MM.1S (cell line): ENCODE measurements at regions not wholly inside any gene's neighbourhood (a gene's known extent, or its start where the extent isn't known, plus 50 kb on each side); places are given as distances from the start of the nearest gene placed in this dataset.

Experiments used
- DNase-seq: peaks from one replicate; pipeline ENCODE4 v3.0.0-alpha.2; 2015
- H2AFZ ChIP-seq: fragments of 300-600 bp; sonication (generic); 2 replicates; pipeline ENCODE4 v1.6.0; 2016; ENCODE audit warnings: antibody characterized with exemption, low read length
- H3F3A ChIP-seq: fragments of 300-600 bp; sonication (generic); 2 replicates; pipeline ENCODE4 v1.6.1; 2016; ENCODE audit warnings: mild to moderate bottlenecking, antibody characterized with exemption, low read length, moderate library complexity, mixed read lengths; ENCODE audit not compliant: insufficient read depth
- H3K27ac ChIP-seq: fragments of 300-600 bp; sonication (generic); 2 replicates; pipeline ENCODE4 v1.5.1; 2016; ENCODE audit warnings: mild to moderate bottlenecking, low read length
- H3K27me3 ChIP-seq: fragments of 300-600 bp; sonication (generic); replicated peaks from 2 replicates; pipeline ENCODE4 v1.6.0; 2016; ENCODE audit warnings: low read length; ENCODE audit not compliant: insufficient read depth
- H3K36me3 ChIP-seq: fragments of 300-600 bp; sonication (generic); replicated peaks from 2 replicates; pipeline ENCODE4 v1.6.1; 2016; ENCODE audit warnings: mild to moderate bottlenecking, low read length, mixed read lengths; ENCODE audit not compliant: insufficient read depth
- H3K4me1 ChIP-seq: fragments of 300-600 bp; sonication (generic); 2 replicates; pipeline ENCODE4 v1.6.1; 2016; ENCODE audit warnings: low read length, mixed read lengths
- H3K4me2 ChIP-seq: fragments of 300-600 bp; sonication (generic); 2 replicates; pipeline ENCODE4 v1.6.0; 2016; ENCODE audit warnings: low read depth, low read length
- H3K4me3 ChIP-seq: fragments of 300-600 bp; sonication (generic); 2 replicates; pipeline ENCODE4 v1.5.1; 2016; ENCODE audit warnings: low read length, mixed read lengths
- H3K79me2 ChIP-seq: fragments of 300-600 bp; sonication (generic); 2 replicates; pipeline ENCODE4 v1.6.1; 2016; ENCODE audit warnings: mixed run types, low read length, mixed read lengths
- H3K9ac ChIP-seq: fragments of 300-600 bp; sonication (generic); 2 replicates; pipeline ENCODE4 v1.6.1; 2016; ENCODE audit warnings: low read length, mixed read lengths
- H3K9me2 ChIP-seq: fragments of 300-600 bp; sonication (generic); replicated peaks from 2 replicates; pipeline ENCODE4 v1.6.1; 2016; ENCODE audit warnings: mild to moderate bottlenecking, low read length, mixed read lengths; ENCODE audit not compliant: insufficient read depth
- H3K9me3 ChIP-seq: fragments of 300-600 bp; sonication (generic); replicated peaks from 2 replicates; pipeline ENCODE4 v1.6.1; 2016; ENCODE audit warnings: mild to moderate bottlenecking, low read length, mixed read lengths; ENCODE audit not compliant: insufficient read depth
- H4K20me1 ChIP-seq: fragments of 300-600 bp; sonication (generic); 2 replicates; pipeline ENCODE4 v1.6.1; 2016; ENCODE audit warnings: mild to moderate bottlenecking, low read length, moderate library complexity, mixed read lengths; ENCODE audit not compliant: insufficient read depth
- EZH2 ChIP-seq: fragments of 300-600 bp; sonication (generic); optimal IDR thresholded peaks from 2 replicates; pipeline ENCODE3; 2017; ENCODE audit warnings: low read depth, mild to moderate bottlenecking, antibody characterized with exemption, low read length, mixed read lengths
- EZH2phosphoT487 ChIP-seq: fragments of 300-600 bp; sonication (generic); IDR thresholded peaks from 2 replicates; pipeline ENCODE4 v1.6.1; 2018; ENCODE audit warnings: antibody characterized with exemption, low read length
- TF ChIP-seq, protein P1 (sequence below): fragments of 300-600 bp; sonication (generic); IDR thresholded peaks from 2 replicates; pipeline ENCODE4 v1.5.1; 2016; ENCODE audit warnings: antibody characterized with exemption, low read length, mixed read lengths

DNA sequence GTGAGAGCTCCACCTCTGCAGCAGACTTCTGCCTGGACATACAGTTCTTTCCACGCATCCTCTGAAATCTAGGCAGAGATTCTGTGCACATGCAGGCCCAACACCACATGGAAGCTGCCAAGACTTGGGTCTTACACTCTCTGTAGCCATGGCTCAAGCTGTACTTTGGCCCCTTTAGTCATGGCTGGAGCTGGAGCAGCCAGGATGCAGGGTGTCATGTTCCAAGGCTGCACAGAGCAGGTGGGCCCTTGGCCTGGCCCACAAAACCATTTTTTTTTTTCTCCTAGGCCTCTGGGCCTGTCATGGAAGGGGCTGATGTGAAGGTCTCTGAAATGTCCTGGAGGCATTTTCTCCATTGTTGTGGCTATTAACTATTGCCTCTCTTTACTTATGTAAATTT lies 990.5 kb upstream of the ADGRL3 start:
- no peak overlapping the region for H3K4me3 ChIP-seq
- H3F3A ChIP-seq, result no peaks in the 10 kb centered on the region
- no peaks in the 10 kb centered on the region for H3K4me1 ChIP-seq
- no peaks in the 10 kb centered on the region for H3K9me2 ChIP-seq
- H4K20me1 ChIP-seq, result no peaks in the 10 kb centered on the region
- H3K36me3 ChIP-seq, result no peaks in the 10 kb centered on the region
- DNase-seq, result no peak
- TF ChIP-seq EZH2phosphoT487 (no peak), EZH2 (no peak)
- TF ChIP-seq, protein P1, sequence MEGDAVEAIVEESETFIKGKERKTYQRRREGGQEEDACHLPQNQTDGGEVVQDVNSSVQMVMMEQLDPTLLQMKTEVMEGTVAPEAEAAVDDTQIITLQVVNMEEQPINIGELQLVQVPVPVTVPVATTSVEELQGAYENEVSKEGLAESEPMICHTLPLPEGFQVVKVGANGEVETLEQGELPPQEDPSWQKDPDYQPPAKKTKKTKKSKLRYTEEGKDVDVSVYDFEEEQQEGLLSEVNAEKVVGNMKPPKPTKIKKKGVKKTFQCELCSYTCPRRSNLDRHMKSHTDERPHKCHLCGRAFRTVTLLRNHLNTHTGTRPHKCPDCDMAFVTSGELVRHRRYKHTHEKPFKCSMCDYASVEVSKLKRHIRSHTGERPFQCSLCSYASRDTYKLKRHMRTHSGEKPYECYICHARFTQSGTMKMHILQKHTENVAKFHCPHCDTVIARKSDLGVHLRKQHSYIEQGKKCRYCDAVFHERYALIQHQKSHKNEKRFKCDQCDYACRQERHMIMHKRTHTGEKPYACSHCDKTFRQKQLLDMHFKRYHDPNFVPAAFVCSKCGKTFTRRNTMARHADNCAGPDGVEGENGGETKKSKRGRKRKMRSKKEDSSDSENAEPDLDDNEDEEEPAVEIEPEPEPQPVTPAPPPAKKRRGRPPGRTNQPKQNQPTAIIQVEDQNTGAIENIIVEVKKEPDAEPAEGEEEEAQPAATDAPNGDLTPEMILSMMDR, result no peak
- H3K9ac ChIP-seq, result no peak overlapping the region
- no peaks in the 10 kb centered on the region for H3K9me3 ChIP-seq
- H2AFZ ChIP-seq, result no peak overlapping the region
- no peak overlapping the region for H3K4me2 ChIP-seq
- no peak overlapping the region for H3K27ac ChIP-seq
- no peaks in the 10 kb centered on the region for H3K27me3 ChIP-seq
- no peaks in the 10 kb centered on the region for H3K79me2 ChIP-seq

DNA sequence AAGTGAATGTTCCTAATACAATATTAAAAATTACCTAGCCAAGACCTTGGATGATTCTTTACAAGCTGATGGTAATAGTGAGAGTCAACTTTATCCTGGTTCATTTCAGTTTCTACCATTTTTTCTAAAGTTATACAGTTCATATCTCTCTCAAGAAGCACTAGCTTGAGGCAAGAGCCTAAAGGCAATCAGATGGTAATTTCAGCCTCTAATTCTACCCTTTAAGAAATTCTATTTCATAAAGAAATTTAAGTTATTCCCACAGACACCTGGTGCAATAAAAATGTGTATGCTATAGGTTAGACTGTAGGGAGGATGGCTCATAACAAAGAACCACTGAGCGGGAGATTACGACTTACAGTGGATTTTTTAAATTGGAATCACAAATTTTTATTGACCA lies 984.2 kb upstream of the ADGRL3 start:
- Histone ChIP-seq H3K4me1 (no peaks in the 10 kb centered on the region), H2AFZ (no peak overlapping the region), H3K9ac (no peak overlapping the region), H3K79me2 (no peaks in the 10 kb centered on the region), H3K9me2 (no peaks in the 10 kb centered on the region), H3K27me3 (no peaks in the 10 kb centered on the region), H3K4me3 (no peak overlapping the region), H3K4me2 (no peak overlapping the region), H3F3A (no peaks in the 10 kb centered on the region), H4K20me1 (no peaks in the 10 kb centered on the region), H3K27ac (no peak overlapping the region), H3K9me3 (no peaks in the 10 kb centered on the region), H3K36me3 (no peaks in the 10 kb centered on the region)
- DNase-seq, result no peak
- TF ChIP-seq, protein P1, result no peak
- TF ChIP-seq EZH2, result no peak
- no peak for TF ChIP-seq EZH2phosphoT487

DNA sequence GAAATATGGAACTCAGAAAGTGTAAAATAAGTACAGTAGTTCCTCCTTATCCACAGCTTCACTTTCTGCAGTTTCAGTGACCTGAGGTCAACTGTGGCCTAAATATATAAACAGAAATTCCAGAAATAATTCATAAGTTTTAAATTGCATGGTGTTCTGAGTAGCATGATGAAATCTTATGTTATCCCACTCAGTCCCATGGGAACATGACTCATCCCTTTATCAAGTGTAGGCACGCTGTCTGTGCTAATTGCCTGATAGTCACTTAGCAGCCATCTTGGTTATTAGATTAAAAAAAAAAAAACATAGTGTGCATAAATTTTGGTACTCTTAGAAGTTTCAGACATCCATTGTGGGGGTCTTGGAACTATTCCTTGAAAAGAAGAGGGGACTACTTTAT lies 983.4 kb upstream of the ADGRL3 start:
- TF ChIP-seq EZH2 (no peak), EZH2phosphoT487 (no peak)
- TF ChIP-seq, protein P1, result no peak
- H3K9me3 ChIP-seq, result no peaks in the 10 kb centered on the region
- H3K4me3 ChIP-seq, result no peak overlapping the region
- DNase-seq, result no peak
- H3K79me2 ChIP-seq, result no peaks in the 10 kb centered on the region
- no peak overlapping the region for H2AFZ ChIP-seq
- no peaks in the 10 kb centered on the region for H4K20me1 ChIP-seq
- no peaks in the 10 kb centered on the region for H3K9me2 ChIP-seq
- no peak overlapping the region for H3K9ac ChIP-seq
- no peak overlapping the region for H3K4me2 ChIP-seq
- no peaks in the 10 kb centered on the region for H3K4me1 ChIP-seq
- no peaks in the 10 kb centered on the region for H3F3A ChIP-seq
- no peaks in the 10 kb centered on the region for H3K27me3 ChIP-seq
- no peaks in the 10 kb centered on the region for H3K36me3 ChIP-seq
- no peak overlapping the region for H3K27ac ChIP-seq
